Endodermal cell (in vitro differentiated cells): ENCODE measurements at regions not wholly inside any gene's neighbourhood (a gene's known extent, or its start where the extent isn't known, plus 50 kb on each side); places are given as distances from the start of the nearest gene placed in this dataset.

ENCODE experiments used
- DNase-seq: peaks from one replicate; pipeline ENCODE4 v3.0.0-alpha.2; 2017
- H3K27ac ChIP-seq: 2 replicates; pipeline ENCODE4 v1.5.1; 2013; ENCODE audit warnings: mild to moderate bottlenecking, low read depth, low read length, moderate library complexity
- H3K27me3 ChIP-seq: 2 replicates; pipeline ENCODE4 v1.6.1; 2013; ENCODE audit warnings: mild to moderate bottlenecking, low read length, moderate library complexity; ENCODE audit not compliant: insufficient read depth, control insufficient read depth, poor library complexity, severe bottlenecking
- H3K36me3 ChIP-seq: 2 replicates; pipeline ENCODE4 v1.7.0; 2013; ENCODE audit warnings: mild to moderate bottlenecking, low read length, moderate library complexity; ENCODE audit not compliant: control insufficient read depth, insufficient read depth
- H3K4me1 ChIP-seq: one replicate; pipeline ENCODE4 v1.7.0; 2013; ENCODE audit warnings: low read length; ENCODE audit not compliant: control insufficient read depth, insufficient read depth
- H3K4me3 ChIP-seq: 2 replicates; pipeline ENCODE4 v1.5.1; 2013; ENCODE audit warnings: mild to moderate bottlenecking, low read length, moderate library complexity
- H3K9ac ChIP-seq: 2 replicates; pipeline ENCODE4 v1.6.1; 2013; ENCODE audit warnings: mild to moderate bottlenecking, low read length, moderate library complexity; ENCODE audit not compliant: poor library complexity, severe bottlenecking; ENCODE audit errors: extremely low read depth
- H3K9me3 ChIP-seq: 2 replicates; pipeline ENCODE4 v1.6.1; 2013; ENCODE audit warnings: mild to moderate bottlenecking, low read length, moderate library complexity; ENCODE audit not compliant: control insufficient read depth
- H3K27ac Mint-ChIP-seq: 2 replicates; pipeline ENCODE4 v1.8.0; 2020; ENCODE audit warnings: mixed read lengths
- H3K27me3 Mint-ChIP-seq: 2 replicates; pipeline ENCODE4 v1.8.0; 2021; ENCODE audit warnings: mild to moderate bottlenecking, mixed read lengths; ENCODE audit not compliant: insufficient read depth
- H3K36me3 Mint-ChIP-seq: 2 replicates; pipeline ENCODE4 v1.8.0; 2020; ENCODE audit warnings: low read depth, mixed read lengths
- H3K4me1 Mint-ChIP-seq: 2 replicates; pipeline ENCODE4 v1.8.0; 2020; ENCODE audit warnings: mixed read lengths
- H3K4me3 Mint-ChIP-seq: 2 replicates; pipeline ENCODE4 v1.8.0; 2020; ENCODE audit warnings: mild to moderate bottlenecking, moderate library complexity, mixed read lengths
- H3K9me3 Mint-ChIP-seq: 2 replicates; pipeline ENCODE4 v1.8.0; 2020; ENCODE audit warnings: mild to moderate bottlenecking, mixed read lengths
- WGBS, 2 experiments: methylation state at CpG; one replicate each; pipeline versions ENCODE4 v1.1.5 to v1.1.7; 2013; ENCODE audit warnings: missing lambda C conversion rate in 2 of 2, mixed read lengths in 1 of 2; ENCODE audit not compliant: insufficient coverage in 1 of 2, insufficient read length in 1 of 2; 5-methylcytosine and 5-hydroxymethylcytosine counted together
- TF ChIP-seq, protein P1 (sequence below): fragments of 200-600 bp; sonication (generic); conservative IDR thresholded peaks from 2 replicates; pipeline ENCODE4 v1.5.0; 2021; ENCODE audit warnings: antibody characterized with exemption, mild to moderate bottlenecking

DNA sequence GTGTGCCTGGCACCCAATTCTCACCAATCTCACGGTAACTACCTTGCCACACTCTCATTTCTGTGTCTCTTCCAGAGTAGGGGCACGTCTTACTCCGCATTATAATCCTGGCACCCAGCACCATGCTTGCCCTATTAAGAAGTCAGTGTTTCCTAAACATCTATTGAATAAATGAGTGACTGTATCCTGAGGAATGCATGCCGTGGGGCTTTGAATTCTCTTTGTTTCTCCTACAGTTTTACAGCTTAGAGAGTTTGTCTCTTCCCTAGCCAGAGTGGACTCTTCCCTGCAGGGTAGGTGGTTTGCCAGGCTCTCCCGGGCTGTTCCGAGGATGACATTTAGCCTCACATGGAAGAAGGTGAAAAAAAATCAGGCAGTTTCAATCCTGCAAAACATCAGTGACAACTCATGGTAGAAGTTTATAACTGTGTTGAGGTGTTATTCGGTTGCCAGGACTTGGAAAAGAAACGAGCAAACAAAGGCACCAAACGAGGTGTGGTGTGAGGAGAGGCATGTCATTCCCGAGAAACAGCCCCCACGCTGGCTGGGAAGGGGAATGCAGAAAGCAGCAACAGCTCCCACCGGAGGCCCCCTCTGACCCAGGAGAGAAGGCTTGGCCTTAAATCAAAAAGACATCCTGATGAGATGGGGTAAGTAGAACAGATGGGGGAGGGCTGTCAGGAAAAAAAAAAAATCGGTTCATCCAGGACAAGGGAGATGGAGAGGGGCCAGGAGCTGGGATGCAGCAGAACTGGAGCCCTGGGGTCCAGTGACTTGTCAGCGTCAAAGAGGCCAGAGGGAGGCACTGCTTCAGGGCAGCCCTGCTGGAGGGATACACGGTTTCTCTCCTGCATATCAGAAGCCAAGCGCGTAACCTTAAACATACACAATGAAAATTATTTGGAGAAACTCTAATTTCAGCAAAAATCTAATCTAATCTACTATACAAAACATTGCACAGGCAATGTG lies 168.4 kb upstream of the ARRDC4 start:
- DNase-seq, result peak; percentile 73
- Mint-ChIP-seq H3K4me1 (no peaks in the 10 kb centered on the region), H3K4me3 (no peak overlapping the region), H3K27ac (no peak overlapping the region), H3K27me3 (no peaks in the 10 kb centered on the region), H3K36me3 (no peaks in the 10 kb centered on the region), H3K9me3 (no peaks in the 10 kb centered on the region)
- no peak overlapping the region for H3K27ac ChIP-seq
- no peaks in the 10 kb centered on the region for H3K27me3 ChIP-seq
- H3K4me1 ChIP-seq, result no peaks in the 10 kb centered on the region
- 79 to 81% methylated on average over 9 to 17 of the region's 17 CpGs for WGBS, 2 experiments
- TF ChIP-seq, protein P1, sequence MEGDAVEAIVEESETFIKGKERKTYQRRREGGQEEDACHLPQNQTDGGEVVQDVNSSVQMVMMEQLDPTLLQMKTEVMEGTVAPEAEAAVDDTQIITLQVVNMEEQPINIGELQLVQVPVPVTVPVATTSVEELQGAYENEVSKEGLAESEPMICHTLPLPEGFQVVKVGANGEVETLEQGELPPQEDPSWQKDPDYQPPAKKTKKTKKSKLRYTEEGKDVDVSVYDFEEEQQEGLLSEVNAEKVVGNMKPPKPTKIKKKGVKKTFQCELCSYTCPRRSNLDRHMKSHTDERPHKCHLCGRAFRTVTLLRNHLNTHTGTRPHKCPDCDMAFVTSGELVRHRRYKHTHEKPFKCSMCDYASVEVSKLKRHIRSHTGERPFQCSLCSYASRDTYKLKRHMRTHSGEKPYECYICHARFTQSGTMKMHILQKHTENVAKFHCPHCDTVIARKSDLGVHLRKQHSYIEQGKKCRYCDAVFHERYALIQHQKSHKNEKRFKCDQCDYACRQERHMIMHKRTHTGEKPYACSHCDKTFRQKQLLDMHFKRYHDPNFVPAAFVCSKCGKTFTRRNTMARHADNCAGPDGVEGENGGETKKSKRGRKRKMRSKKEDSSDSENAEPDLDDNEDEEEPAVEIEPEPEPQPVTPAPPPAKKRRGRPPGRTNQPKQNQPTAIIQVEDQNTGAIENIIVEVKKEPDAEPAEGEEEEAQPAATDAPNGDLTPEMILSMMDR, result peak; percentile 37
- H3K9ac ChIP-seq, result no peak overlapping the region
- H3K36me3 ChIP-seq, result no peaks in the 10 kb centered on the region
- H3K9me3 ChIP-seq, result no peaks in the 10 kb centered on the region
- H3K4me3 ChIP-seq, result no peak overlapping the region

DNA sequence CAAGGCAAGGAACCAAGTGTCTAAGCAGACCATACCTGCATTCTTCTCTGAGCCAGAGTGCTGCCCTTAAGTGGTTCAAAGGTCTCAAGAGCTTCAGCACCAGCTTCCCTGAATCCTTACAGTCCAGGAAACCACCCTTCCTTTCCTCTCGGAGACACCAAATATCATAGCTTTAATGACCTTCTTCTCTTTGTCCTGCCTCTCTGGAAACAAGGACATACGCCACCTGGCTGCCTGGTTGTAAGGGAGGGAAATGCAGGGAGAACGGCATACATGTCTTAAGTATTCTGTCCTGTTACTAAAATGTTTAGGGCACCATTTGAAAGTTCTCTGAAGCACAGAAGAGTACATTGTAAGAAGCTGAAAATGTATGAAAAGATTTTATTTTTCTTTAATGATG lies 155.6 kb upstream of the ARRDC4 start:
- H3K27me3 ChIP-seq, result peaks cover 4% of the 10 kb centered on the region
- H3K9ac ChIP-seq, result no peak overlapping the region
- 91% methylated on average over 1 to 3 of the region's 3 CpGs for WGBS, 2 experiments
- Mint-ChIP-seq H3K27ac (no peak overlapping the region), H3K27me3 (no peaks in the 10 kb centered on the region), H3K4me3 (no peak overlapping the region), H3K36me3 (no peaks in the 10 kb centered on the region), H3K4me1 (no peaks in the 10 kb centered on the region), H3K9me3 (no peaks in the 10 kb centered on the region)
- no peak overlapping the region for H3K4me3 ChIP-seq
- no peaks in the 10 kb centered on the region for H3K9me3 ChIP-seq
- no peak overlapping the region for H3K27ac ChIP-seq
- no peaks in the 10 kb centered on the region for H3K36me3 ChIP-seq
- no peaks in the 10 kb centered on the region for H3K4me1 ChIP-seq
- no peak for DNase-seq
- TF ChIP-seq, protein P1, result peak; percentile 59

DNA sequence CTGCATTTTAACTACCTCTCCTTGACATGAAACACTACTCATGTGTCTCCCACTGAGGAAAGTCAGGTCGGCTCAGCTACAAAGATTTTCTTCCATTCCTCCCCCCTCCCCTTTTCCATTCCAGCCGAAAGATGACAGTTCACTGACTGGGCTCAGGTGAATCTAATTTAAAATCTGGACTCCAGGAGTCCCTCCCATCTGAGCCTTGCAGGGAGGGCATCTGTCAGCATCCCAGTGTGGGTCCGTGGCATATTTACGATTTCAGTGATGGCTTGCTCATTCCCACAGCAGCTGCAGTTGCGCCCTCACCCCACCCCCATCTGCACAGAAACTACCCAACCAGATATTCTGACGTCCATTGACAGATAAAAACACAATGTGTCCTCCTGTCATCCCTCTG lies 153.7 kb upstream of the ARRDC4 start:
- 81 to 89% methylated on average over 3 to 6 of the region's 6 CpGs for whole genome bisulfite sequencing, 2 experiments
- Histone ChIP-seq H3K4me1 (no peaks in the 10 kb centered on the region), H3K4me3 (no peak overlapping the region), H3K27me3 (no peaks in the 10 kb centered on the region), H3K9me3 (peaks cover 6% of the 10 kb centered on the region), H3K9ac (no peak overlapping the region), H3K36me3 (no peaks in the 10 kb centered on the region), H3K27ac (no peak overlapping the region)
- TF ChIP-seq, protein P1, result no peak
- Mint-ChIP-seq H3K27me3 (no peaks in the 10 kb centered on the region), H3K27ac (no peak overlapping the region), H3K36me3 (no peaks in the 10 kb centered on the region), H3K9me3 (peaks cover 7% of the 10 kb centered on the region), H3K4me1 (no peaks in the 10 kb centered on the region), H3K4me3 (no peak overlapping the region)
- no peak for DNase-seq
